Esophagus squamous epithelium (tissue), 5 donors: ENCODE measurements at regions not wholly inside any gene's neighbourhood (a gene's known extent, or its start where the extent isn't known, plus 50 kb on each side); places are given as distances from the start of the nearest gene placed in this dataset.

Experiments used
- DNase-seq: peaks from one replicate; lab custom pipeline; 2025; lab: John Stamatoyannopoulos, UW
- H3K27ac ChIP-seq, 4 donors: fragments of 200-600 bp; sonication (generic); one replicate each; pipeline ENCODE4 v1.5.1; 2016 to 2019; ENCODE audit warnings: mild to moderate bottlenecking in 1 of 4
- H3K27me3 ChIP-seq, 4 donors: fragments of 200-600 bp; sonication (generic); 1 replicate in 3 of 4; 2 replicates in 1 of 4; pipeline versions ENCODE4 v1.5.1 to v1.6.0; 2017 to 2021; ENCODE audit warnings: antibody characterized with exemption in 1 of 4
- H3K36me3 ChIP-seq, 3 donors: fragments of 200-600 bp; sonication (generic); one replicate each; pipeline ENCODE4 v1.5.1; 2016 to 2019
- H3K4me1 ChIP-seq, 3 donors: fragments of 200-600 bp; sonication (generic); one replicate each; pipeline ENCODE4 v1.5.1; 2017 to 2019
- H3K4me3 ChIP-seq, 4 donors: fragments of 200-600 bp; sonication (generic); 1 replicate in 3 of 4; 2 replicates in 1 of 4; pipeline ENCODE4 v1.5.1; 2016 to 2019; ENCODE audit warnings: mild to moderate bottlenecking in 2 of 4, moderate library complexity in 1 of 4
- H3K9me3 ChIP-seq, 3 donors: fragments of 200-600 bp; sonication (generic); one replicate each; pipeline ENCODE4 v1.5.1; 2016 to 2019
- POLR2A ChIP-seq, 4 donors: fragments of 450-650 bp; IDR thresholded peaks; one replicate each; pipeline ENCODE4 v1.6.1; 2017; ENCODE audit warnings: antibody characterized with exemption in 4 of 4, mild to moderate bottlenecking in 4 of 4, moderate library complexity in 3 of 4
- WGBS, 2 donors: methylation state at CpG; one replicate each; pipeline ENCODE4 v1.1.5; 2018; 5-methylcytosine and 5-hydroxymethylcytosine counted together
- intact Hi-C: fragments of 100-400 bp; cut with DNase I; formaldehyde crosslinking; loops from one replicate; pipeline ENCODE4 v1.15.0; 2022
- TF ChIP-seq, protein P1 (sequence below), 6 experiments: fragments of 450-650 bp in 4 of 6; fragments of 200-600 bp in 2 of 6; sonication (generic) in 2 of 6; IDR thresholded peaks; one replicate each; pipeline ENCODE4 v1.5.1; 2016 to 2019; ENCODE audit warnings: antibody characterized with exemption in 6 of 6, mild to moderate bottlenecking in 4 of 6, moderate library complexity in 4 of 6
- donor health status: DM: yes; HTN: yes; CAD: no.

DNA sequence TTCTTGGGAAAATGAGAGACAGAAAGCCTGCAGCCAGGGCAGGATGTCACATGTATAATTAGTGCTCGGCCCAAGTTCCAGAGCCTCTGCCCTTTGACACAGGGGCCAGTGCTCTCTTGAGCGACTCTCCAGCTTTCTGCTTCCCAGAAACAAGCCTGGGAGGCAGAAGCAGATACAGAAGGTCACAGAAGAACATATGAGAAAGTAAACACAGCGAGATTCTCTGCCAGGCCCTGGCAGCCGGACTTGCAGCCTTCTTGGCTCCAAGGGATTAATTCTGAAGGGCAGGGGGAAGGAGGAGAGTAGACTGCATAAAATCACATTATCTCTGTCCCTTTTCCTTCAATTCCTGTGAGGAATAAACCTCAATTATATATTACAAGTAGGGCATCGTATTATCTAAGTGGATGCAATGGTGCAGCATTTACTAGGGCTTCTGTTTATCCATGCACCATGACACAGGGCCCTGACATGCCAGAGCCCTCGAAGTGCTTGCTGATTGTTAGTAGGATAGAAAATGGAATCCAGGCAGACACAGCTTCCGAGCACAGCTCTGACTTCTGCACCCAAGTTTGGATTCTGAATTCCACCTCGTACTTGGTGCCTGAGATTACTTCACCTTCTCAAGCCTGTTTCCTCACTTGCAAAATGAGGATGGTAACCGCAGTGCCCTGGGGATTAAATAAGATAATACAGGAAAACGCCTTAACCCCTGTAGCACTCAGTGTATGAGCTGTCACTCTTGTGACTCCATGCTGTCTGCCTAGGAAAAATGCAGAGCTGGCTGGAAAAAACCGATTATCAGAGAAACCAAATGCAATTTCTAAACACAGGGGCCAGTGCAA lies 536.5 kb downstream of the TNS3 start:
- H3K9me3 ChIP-seq, result no peaks in the 10 kb centered on the region
- TF ChIP-seq POLR2A (IDR thresholded peaks at IDR 0.05), result no peak
- TF ChIP-seq, protein P1, sequence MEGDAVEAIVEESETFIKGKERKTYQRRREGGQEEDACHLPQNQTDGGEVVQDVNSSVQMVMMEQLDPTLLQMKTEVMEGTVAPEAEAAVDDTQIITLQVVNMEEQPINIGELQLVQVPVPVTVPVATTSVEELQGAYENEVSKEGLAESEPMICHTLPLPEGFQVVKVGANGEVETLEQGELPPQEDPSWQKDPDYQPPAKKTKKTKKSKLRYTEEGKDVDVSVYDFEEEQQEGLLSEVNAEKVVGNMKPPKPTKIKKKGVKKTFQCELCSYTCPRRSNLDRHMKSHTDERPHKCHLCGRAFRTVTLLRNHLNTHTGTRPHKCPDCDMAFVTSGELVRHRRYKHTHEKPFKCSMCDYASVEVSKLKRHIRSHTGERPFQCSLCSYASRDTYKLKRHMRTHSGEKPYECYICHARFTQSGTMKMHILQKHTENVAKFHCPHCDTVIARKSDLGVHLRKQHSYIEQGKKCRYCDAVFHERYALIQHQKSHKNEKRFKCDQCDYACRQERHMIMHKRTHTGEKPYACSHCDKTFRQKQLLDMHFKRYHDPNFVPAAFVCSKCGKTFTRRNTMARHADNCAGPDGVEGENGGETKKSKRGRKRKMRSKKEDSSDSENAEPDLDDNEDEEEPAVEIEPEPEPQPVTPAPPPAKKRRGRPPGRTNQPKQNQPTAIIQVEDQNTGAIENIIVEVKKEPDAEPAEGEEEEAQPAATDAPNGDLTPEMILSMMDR (IDR thresholded peaks at IDR 0.05), result no peak
- H3K36me3 ChIP-seq, result no peaks in the 10 kb centered on the region
- intact Hi-C loops, result no loop called here
- peak overlapping the region in 3 of 4 donors; percentile 32 to 56 (median 54) for H3K27ac ChIP-seq
- WGBS, 2 donors, result 47 to 55% methylated on average over 11 of the region's 11 CpGs
- no peak overlapping the region for H3K4me3 ChIP-seq
- peaks cover 0 to 35% (median 20%) of the 10 kb centered on the region in 3 donors for H3K4me1 ChIP-seq
- H3K27me3 ChIP-seq, result no peaks in the 10 kb centered on the region
- no peak for DNase-seq

- WGBS, 2 donors, result 65% methylated on average over 3 of the region's 3 CpGs
- Histone ChIP-seq H3K9me3 (no peaks in the 10 kb centered on the region), H3K27ac (peak overlapping the region in 1 of 4 donors; percentile 34), H3K4me1 (peaks cover 0 to 41% (median 20%) of the 10 kb centered on the region in 3 donors), H3K36me3 (no peaks in the 10 kb centered on the region), H3K27me3 (no peaks in the 10 kb centered on the region), H3K4me3 (no peak overlapping the region)
- TF ChIP-seq, protein P1 (IDR thresholded peaks at IDR 0.05), result no peak
- no peak for TF ChIP-seq POLR2A (IDR thresholded peaks at IDR 0.05)
- no peak for DNase-seq
- intact Hi-C loops, result no loop called here
Measured at GRCh38 chr7:47044625-47045024, 537.3 kb downstream of the TNS3 start.

- no peak overlapping the region for H3K27ac ChIP-seq
- TF ChIP-seq, protein P1 (IDR thresholded peaks at IDR 0.05), result no peak
- TF ChIP-seq POLR2A (IDR thresholded peaks at IDR 0.05), result no peak
- no peaks in the 10 kb centered on the region for H3K27me3 ChIP-seq
- WGBS, 2 donors, result 75 to 82% methylated on average over 2 of the region's 2 CpGs
- no peaks in the 10 kb centered on the region for H3K36me3 ChIP-seq
- intact Hi-C loops, result no loop called here
- no peak for DNase-seq
- no peak overlapping the region for H3K4me3 ChIP-seq
- H3K4me1 ChIP-seq, result peaks cover 0 to 53% (median 22%) of the 10 kb centered on the region in 3 donors
- no peaks in the 10 kb centered on the region for H3K9me3 ChIP-seq
Measured at GRCh38 chr7:47043304-47043703, 538.6 kb downstream of the TNS3 start.

DNA sequence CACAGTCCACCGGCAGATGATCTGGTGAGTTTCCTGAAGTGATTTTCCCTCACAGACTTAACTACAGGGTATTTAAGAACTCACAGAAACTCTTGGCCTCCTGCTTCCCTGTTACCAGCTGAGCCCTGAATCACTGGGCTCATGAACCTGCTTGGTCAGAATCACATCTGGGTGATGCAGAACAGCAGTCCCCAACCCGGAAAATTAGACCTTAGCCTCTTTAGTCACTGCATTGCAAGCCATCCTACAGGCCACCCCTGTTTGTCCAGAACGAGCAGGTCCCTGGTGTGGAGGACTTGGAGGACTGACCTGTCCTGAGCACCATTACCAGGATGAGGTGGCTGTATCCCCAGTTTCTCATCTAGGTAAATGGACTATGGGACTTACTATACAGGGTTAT lies 539.2 kb downstream of the TNS3 start:
- intact Hi-C loops, result no loop called here
- no peak for TF ChIP-seq POLR2A (IDR thresholded peaks at IDR 0.05)
- TF ChIP-seq, protein P1 (IDR thresholded peaks at IDR 0.05), result no peak
- peaks cover 0 to 53% (median 22%) of the 10 kb centered on the region in 3 donors for H3K4me1 ChIP-seq

GRCh38 chr7:47040795-47041347 lies 541.0 kb downstream of the TNS3 start:
- peaks cover 0 to 42% (median 18%) of the 10 kb centered on the region in 3 donors for H3K4me1 ChIP-seq
- no peak overlapping the region for H3K4me3 ChIP-seq
- 72 to 74% methylated on average over 9 to 10 of the region's 10 CpGs for WGBS, 2 donors
- peak overlapping the region in 2 of 4 donors; percentile 17 to 39 for H3K27ac ChIP-seq
- no peaks in the 10 kb centered on the region for H3K36me3 ChIP-seq
- no peaks in the 10 kb centered on the region for H3K27me3 ChIP-seq
- H3K9me3 ChIP-seq, result no peaks in the 10 kb centered on the region
- DNase-seq, result no peak
- TF ChIP-seq POLR2A (IDR thresholded peaks at IDR 0.05), result no peak
- TF ChIP-seq, protein P1 (IDR thresholded peaks at IDR 0.05), result no peak
- intact Hi-C loops, result no loop called here

More for the DNA sequence above, 539.2 kb downstream of the TNS3 start:
- WGBS, 2 donors, result 77 to 90% methylated on average over 2 to 3 of the region's 3 CpGs
- Histone ChIP-seq H3K4me3 (no peak overlapping the region), H3K36me3 (no peaks in the 10 kb centered on the region), H3K9me3 (no peaks in the 10 kb centered on the region), H3K27me3 (no peaks in the 10 kb centered on the region), H3K27ac (no peak overlapping the region)
- no peak for DNase-seq
